Testis (tissue), 2 donors: ENCODE measurements at regions not wholly inside any gene's neighbourhood (a gene's known extent, or its start where the extent isn't known, plus 50 kb on each side); places are given as distances from the start of the nearest gene placed in this dataset.

Source experiments
- DNase-seq: peaks from one replicate; pipeline ENCODE4 v3.0.0-alpha.2; 2019
- H3K27ac ChIP-seq, 2 donors: fragments of 200-600 bp; sonication (generic); one replicate each; pipeline ENCODE4 v1.5.1; 2019
- H3K27me3 ChIP-seq: fragments of 200-600 bp; sonication (generic); one replicate; pipeline ENCODE4 v1.5.1; 2019
- H3K36me3 ChIP-seq: fragments of 200-600 bp; sonication (generic); one replicate; pipeline ENCODE4 v1.5.1; 2017; ENCODE audit warnings: low read depth; ENCODE audit errors: missing control alignments
- H3K4me1 ChIP-seq: fragments of 200-600 bp; sonication (generic); one replicate; pipeline ENCODE4 v1.5.1; 2019
- H3K4me3 ChIP-seq, 2 donors: fragments of 200-600 bp; sonication (generic); one replicate each; pipeline ENCODE4 v1.5.1; 2017 to 2019
- H3K9me3 ChIP-seq: fragments of 200-600 bp; sonication (generic); one replicate; pipeline ENCODE4 v1.5.1; 2017
- CTCF ChIP-seq, 3 experiments: fragments of 450-650 bp in 2 of 3; fragments of 200-600 bp in 1 of 3; sonication (generic) in 1 of 3; IDR thresholded peaks; one replicate each; pipeline ENCODE4 v1.5.1; 2016 to 2019; ENCODE audit warnings: antibody characterized with exemption in 3 of 3, mild to moderate bottlenecking in 2 of 3, moderate library complexity in 1 of 3
- POLR2A ChIP-seq: fragments of 450-650 bp; IDR thresholded peaks from one replicate; pipeline ENCODE4 v1.6.1; 2017; ENCODE audit warnings: antibody characterized with exemption, mild to moderate bottlenecking, moderate library complexity
- WGBS, 2 donors: methylation state at CpG; one replicate each; pipeline ENCODE4 v1.1.5; 2018; 5-methylcytosine and 5-hydroxymethylcytosine counted together
- intact Hi-C: fragments of 100-400 bp; cut with DNase I; formaldehyde crosslinking; loops from one replicate; pipeline ENCODE4 v1.15.1; 2023; ENCODE audit warnings: low total_unique reads

GRCh38 chr4:126772662-126773061 is 860.1 kb upstream of the INTU start:
- WGBS, 2 donors: 56 to 65% methylated on average over 3 of the region's 3 CpGs
- H3K27me3 ChIP-seq: no peaks in the 10 kb centered on the region
- no peak overlapping the region for H3K4me3 ChIP-seq
- no peak for TF ChIP-seq CTCF (IDR thresholded peaks at IDR 0.05)
- no peak for TF ChIP-seq POLR2A
- H3K4me1 ChIP-seq: peaks cover 5% of the 10 kb centered on the region
- no peaks in the 10 kb centered on the region for H3K36me3 ChIP-seq
- no peak for DNase-seq
- intact Hi-C loops: no loop called here
- H3K27ac ChIP-seq: no peak overlapping the region
- no peaks in the 10 kb centered on the region for H3K9me3 ChIP-seq

- 84 to 86% methylated on average over 5 of the region's 5 CpGs for WGBS, 2 donors
- Histone ChIP-seq H3K4me1 (peaks cover 5% of the 10 kb centered on the region), H3K9me3 (no peaks in the 10 kb centered on the region), H3K4me3 (no peak overlapping the region), H3K27ac (peak overlapping the region in 1 of 2 donors; percentile 65), H3K27me3 (no peaks in the 10 kb centered on the region), H3K36me3 (no peaks in the 10 kb centered on the region)
- intact Hi-C loops: no loop called here
- no peak for DNase-seq
- TF ChIP-seq POLR2A: no peak
- no peak for TF ChIP-seq CTCF (IDR thresholded peaks at IDR 0.05)
Observed at GRCh38 chr4:126775485-126776106, 857.2 kb upstream of the INTU start.

GRCh38 chr4:126776361-126776760 is 856.4 kb upstream of the INTU start:
- H3K36me3 ChIP-seq: no peaks in the 10 kb centered on the region
- DNase-seq: no peak
- no peaks in the 10 kb centered on the region for H3K27me3 ChIP-seq
- H3K27ac ChIP-seq: peak overlapping the region in 1 of 2 donors; percentile 65
- TF ChIP-seq CTCF (IDR thresholded peaks at IDR 0.05) (no peak), POLR2A (no peak)
- H3K4me3 ChIP-seq: no peak overlapping the region
- no peaks in the 10 kb centered on the region for H3K9me3 ChIP-seq
- H3K4me1 ChIP-seq: peaks cover 5% of the 10 kb centered on the region
- intact Hi-C loops: no loop called here
- WGBS, 2 donors: 30 to 32% methylated on average over 5 of the region's 5 CpGs

- WGBS, 2 donors: 65 to 76% methylated on average over 1 of the region's 1 CpG
- Histone ChIP-seq H3K9me3 (no peaks in the 10 kb centered on the region), H3K27ac (no peak overlapping the region), H3K27me3 (no peaks in the 10 kb centered on the region), H3K4me3 (no peak overlapping the region), H3K36me3 (no peaks in the 10 kb centered on the region), H3K4me1 (peaks cover 5% of the 10 kb centered on the region)
- no peak for DNase-seq
- intact Hi-C loops: no loop called here
- TF ChIP-seq CTCF (IDR thresholded peaks at IDR 0.05) (no peak), POLR2A (no peak)
Observed at GRCh38 chr4:126777649-126778048, 855.1 kb upstream of the INTU start.

GRCh38 chr4:126778348-126778747 is 854.4 kb upstream of the INTU start:
- WGBS, 2 donors: 33 to 36% methylated on average over 3 of the region's 3 CpGs
- TF ChIP-seq CTCF (IDR thresholded peaks at IDR 0.05) (no peak), POLR2A (no peak)
- Histone ChIP-seq H3K27me3 (no peaks in the 10 kb centered on the region), H3K9me3 (no peaks in the 10 kb centered on the region), H3K36me3 (no peaks in the 10 kb centered on the region), H3K27ac (no peak overlapping the region), H3K4me1 (peaks cover 5% of the 10 kb centered on the region), H3K4me3 (no peak overlapping the region)
- intact Hi-C loops: no loop called here
- no peak for DNase-seq
